SH-SY5Y (cell line): ENCODE measurements at regions not wholly inside any gene's neighbourhood (a gene's known extent, or its start where the extent isn't known, plus 50 kb on each side); places are given as distances from the start of the nearest gene placed in this dataset.

Source experiments
- GATA2 ChIP-seq: IDR thresholded peaks from 2 replicates; pipeline ENCODE4 v1.6.1; 2011; ENCODE audit warnings: mild to moderate bottlenecking, low read depth, low read length
- GATA3 ChIP-seq: IDR thresholded peaks from 2 replicates; pipeline ENCODE4 v1.6.1; 2011; ENCODE audit warnings: low read depth, mild to moderate bottlenecking, low read length, moderate library complexity

DNA sequence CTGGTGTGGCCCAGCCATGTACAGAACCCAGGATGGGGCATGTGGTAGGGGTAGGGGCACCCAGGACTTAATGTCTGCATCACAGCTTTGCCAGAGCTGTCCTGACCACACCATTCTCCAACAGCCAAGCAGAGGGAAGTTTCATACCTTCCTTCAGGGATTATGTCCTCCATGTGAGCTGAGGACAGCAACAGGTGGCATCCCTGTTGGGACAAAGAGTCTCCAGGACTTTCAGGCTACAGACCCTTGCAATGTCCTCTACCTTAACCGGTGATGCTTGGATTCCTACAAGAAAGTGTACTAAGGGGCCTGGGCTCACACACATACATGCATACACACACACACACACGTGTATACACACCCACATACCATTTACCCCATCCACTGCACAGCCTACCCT lies 227.0 kb upstream of the SIX2 start:
- TF ChIP-seq GATA2, result no peak
- TF ChIP-seq GATA3, result no peak

DNA sequence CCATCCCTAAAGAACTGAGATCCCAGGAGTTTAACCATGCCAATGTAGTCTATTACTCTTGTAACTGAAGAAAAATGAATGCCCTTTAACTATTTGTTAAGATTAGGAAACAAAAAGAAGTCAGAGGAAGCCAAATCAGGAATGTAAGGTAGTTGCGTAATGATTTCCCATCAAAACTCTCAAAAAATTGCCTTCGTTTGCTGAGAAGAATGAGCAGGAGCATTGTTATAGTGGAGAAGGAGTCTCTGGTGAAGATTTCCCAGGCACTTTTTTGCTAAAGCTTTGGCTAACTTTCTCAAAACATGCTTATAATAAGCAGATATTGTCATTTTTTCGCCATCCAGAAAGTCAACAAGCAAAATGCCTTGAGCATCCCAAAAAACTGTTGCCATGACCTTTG lies 224.0 kb upstream of the SIX2 start:
- TF ChIP-seq GATA3 (no peak), GATA2 (no peak)

DNA sequence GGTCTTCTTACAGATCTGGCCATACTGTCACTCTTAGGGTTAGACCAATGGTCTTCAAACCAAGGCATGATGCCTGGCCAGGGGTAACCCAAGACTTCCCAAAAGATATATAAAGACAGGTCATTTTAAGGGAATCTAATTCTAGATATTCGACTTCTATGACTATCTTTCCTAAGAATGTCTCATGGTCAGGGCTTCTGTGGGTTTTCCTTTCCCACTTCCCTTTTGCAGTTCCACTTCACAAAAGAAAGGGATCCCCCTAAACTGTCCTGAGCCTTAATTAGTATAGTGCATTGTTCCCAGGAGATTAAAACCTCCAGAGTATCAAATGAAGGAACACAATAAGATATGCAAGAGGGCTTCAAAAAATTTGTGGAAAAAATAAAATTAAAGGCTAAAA lies 223.6 kb upstream of the SIX2 start:
- TF ChIP-seq GATA3 (no peak), GATA2 (no peak)

DNA sequence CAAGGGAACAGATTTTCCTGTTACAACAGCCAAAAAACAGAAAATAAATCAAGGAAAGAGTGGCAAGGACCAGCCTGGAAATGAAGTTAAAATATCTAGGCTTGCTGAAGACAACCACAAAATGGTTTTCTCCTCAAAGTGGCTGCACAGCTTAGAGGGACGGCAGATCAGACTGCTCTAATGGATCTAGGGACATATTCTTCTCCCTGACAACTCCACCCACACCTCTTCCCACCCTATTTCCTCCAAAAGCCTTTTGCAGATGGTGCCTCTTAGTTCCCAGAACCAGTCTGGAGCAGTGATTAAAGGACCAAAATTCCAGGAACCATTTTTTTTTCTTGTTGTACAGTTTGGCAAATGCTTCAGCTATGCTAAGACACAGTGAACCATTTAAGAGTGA lies 220.2 kb upstream of the SIX2 start:
- TF ChIP-seq GATA3, result no peak
- no peak for TF ChIP-seq GATA2

DNA sequence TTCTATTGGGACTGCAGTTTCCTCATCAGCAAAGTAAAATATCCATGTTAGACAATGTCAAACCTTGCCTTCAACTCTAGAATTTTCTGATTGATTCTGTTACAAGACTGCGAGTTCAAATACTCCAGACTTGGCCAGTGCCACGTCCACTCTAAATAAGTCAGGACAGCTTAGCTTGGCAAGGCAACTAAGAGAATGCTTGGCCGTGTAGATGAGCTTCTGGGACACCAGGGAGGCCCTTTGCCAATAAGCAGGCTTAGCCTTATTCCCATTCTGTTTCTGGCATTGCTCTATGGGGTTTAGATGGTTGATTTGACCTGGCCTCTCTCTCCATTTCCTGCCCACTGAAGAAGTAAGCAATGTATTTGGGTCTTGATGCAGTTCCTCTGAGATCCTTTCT lies 218.1 kb upstream of the SIX2 start:
- TF ChIP-seq GATA3 (no peak), GATA2 (no peak)

DNA sequence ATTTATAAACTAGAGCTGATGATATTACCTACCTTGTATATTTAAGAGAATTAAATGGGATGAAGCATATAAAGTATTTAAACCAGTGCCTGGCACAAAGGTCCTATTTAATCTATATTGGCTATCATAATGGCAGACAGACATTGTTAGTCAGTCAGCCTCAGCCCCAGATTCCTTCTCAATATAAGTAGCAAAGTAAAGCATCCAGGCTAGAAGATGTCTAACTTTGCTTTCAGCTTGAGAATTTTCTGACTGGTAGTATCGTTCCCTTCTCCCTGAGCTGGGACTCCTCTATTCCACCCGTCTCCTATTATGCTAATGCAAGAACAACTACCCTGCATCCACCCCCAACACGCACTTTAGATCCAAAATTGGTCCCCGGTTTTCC lies 215.7 kb upstream of the SIX2 start:
- TF ChIP-seq GATA2 (no peak), GATA3 (no peak)

DNA sequence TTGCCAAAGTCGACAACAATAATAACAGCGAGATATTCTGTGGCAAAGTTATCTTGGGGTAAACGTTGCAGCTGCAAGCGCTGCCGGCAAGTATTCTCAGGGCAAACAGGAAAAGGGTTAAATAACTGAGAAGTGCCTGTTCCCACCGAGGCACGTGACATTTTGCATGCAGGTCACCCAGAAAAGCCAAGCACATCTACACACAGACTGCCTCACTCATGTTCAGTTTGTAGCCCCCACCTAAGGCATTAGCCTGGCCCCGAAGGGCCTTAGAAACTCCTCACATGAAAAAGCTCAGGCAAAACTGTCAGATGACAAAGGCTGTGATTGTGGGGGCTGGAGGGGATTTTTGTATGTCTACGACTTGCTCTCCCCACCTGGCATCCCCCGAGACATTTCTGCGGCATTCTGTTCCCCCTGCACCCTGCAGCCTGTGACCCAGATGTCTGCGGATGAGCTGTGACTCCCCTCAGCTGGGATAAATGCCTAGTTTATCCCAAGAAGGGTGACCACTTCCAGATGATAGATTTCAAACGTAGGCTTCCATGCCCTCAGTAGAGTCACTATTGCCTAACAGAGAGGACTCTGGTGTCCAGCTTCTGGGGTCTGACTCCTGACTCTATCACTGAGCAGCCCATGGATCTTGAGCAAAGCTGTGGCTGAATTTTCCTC lies 215.2 kb upstream of the SIX2 start:
- TF ChIP-seq GATA3 (no peak), GATA2 (no peak)

DNA sequence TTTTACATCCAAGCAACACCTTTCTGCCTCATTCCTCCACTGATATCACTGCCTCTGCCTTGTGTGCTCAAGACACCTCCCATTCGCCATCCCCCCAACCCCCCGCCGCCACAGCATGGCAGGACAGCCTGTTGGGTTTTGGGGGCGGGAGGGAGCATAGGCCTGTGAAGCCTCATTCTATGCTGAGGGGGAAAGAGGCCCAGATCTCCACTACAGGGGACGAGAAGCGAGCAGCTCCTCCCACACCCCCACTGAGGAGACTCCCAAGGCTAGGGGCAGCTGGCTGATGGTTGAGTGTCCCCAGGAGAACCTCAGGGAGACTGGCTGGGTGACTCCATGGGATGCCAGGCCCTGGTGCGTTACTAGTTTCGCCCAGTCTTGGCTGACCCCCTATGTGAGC lies 214.3 kb upstream of the SIX2 start:
- no peak for TF ChIP-seq GATA2
- TF ChIP-seq GATA3, result no peak

DNA sequence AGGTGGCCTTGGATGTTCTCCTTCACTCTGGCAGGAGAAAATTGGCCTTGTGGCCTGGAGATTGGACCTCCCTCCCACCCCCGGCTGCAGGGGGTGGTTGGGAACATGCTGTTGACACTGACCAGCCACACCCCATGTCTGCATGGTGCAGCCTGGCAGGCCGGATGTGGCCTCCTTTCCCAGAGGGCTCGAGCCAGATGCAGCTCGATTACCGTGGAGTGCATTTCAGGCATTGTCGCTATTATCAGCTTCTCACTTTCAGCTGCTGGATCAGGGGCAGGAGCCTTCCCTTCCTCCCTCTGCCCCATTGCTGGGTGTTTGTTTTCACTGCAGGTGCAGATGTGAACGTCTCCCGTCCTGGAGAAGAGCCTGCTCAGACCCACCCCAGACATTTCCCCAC lies 211.0 kb upstream of the SIX2 start:
- TF ChIP-seq GATA3, result no peak
- 0 out of 2 replicates have a peak, but pooled peaks have one; percentile 42 for TF ChIP-seq GATA2

GRCh38 chr2:45218931-45219339 lies 209.7 kb upstream of the SIX2 start:
- TF ChIP-seq GATA2 (no peak), GATA3 (no peak)

DNA sequence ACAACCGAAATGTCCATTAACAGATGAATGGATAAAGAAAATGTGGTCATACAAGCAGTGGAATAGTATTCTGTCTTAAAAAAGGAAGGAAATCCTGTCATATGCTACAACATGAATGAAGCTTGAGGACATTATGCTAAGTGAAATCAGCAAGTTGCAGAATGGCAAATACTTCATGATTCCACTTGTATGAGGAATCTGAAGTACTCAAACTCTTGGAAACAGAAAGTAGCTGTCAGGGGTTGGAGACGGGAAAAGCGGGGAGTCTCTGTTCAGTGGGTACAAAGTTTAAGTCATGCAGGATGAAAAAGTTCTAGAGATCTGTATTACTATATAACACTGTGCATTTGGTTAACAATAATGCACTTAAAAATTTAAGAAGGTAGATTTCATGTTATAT lies 209.0 kb upstream of the SIX2 start:
- TF ChIP-seq GATA2 (no peak), GATA3 (no peak)

DNA sequence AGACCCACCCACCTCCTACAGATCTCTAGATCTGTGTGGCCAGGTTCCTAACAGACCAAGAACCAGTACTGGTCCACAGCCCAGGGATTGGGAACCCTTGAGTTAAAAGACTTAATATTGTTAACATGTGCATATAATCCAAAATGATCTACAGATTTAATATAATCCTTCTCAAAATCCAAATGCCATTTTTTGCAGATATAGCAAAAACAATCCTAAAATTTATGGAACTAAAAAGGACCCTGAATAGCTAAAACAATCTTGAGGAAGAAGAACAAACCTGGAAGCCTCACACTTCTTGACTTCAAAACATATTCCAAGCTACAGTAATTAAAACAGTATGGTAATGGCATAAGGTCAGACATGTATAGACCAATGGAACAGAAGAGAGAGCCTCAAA lies 206.9 kb upstream of the SIX2 start:
- TF ChIP-seq GATA2, result no peak
- TF ChIP-seq GATA3, result no peak

- no peak for TF ChIP-seq GATA2
- no peak for TF ChIP-seq GATA3
Observed at GRCh38 chr2:45214550-45214949, 205.3 kb upstream of the SIX2 start.

DNA sequence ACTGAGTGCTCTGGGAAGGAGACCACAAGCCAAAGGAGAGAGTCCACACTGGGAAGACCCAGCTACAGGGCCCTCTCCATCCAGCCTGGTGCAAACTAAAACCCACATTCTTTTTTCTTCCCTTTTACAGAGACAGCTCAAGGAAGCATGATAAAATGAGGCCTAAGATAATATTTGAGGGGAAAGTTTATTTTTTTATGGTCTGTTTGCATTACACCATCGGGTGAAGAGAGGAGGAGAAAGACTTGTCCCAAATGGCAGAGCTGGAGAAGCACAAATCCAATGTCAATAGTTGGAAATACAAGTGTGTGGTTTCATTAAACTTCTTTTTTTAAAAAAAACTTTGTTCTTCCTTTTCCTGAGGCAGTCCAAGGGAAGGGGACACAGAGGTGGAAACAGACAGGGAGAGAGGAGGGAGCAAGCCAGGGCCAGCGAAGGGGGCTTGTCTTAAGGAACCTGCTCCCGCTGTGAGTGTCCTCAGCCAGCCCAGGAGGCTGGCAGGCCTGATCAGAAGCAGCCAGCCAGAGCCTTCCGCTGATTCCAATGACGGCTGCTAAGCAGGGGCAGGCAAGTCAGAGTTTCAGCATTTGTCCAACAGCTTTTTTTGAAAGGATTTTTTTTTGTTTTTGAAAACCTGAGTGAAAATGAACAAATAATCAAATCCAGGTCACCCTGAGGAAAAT lies 203.8 kb upstream of the SIX2 start:
- no peak for TF ChIP-seq GATA2

- TF ChIP-seq GATA2 (no peak), GATA3 (no peak)
Observed at GRCh38 chr2:45211636-45212035, 202.4 kb upstream of the SIX2 start.
